GM06990 (cell line): ENCODE measurements at regions not wholly inside any gene's neighbourhood (a gene's known extent, or its start where the extent isn't known, plus 50 kb on each side); places are given as distances from the start of the nearest gene placed in this dataset.

Experiments used
- DNase-seq: peaks from one replicate; pipeline ENCODE4 v3.0.0-alpha.2; 2011; ENCODE audit not compliant: insufficient read length; ENCODE audit errors: extremely low read depth
- H3K27me3 ChIP-seq: replicated peaks from 2 replicates; pipeline ENCODE4 v1.6.0; 2011; ENCODE audit warnings: low read length; ENCODE audit not compliant: control insufficient read depth, insufficient read depth
- H3K36me3 ChIP-seq: 2 replicates; pipeline ENCODE4 v1.5.1; 2011; ENCODE audit warnings: low read length; ENCODE audit not compliant: control insufficient read depth, insufficient read depth
- H3K4me3 ChIP-seq: replicated peaks from 2 replicates; pipeline ENCODE4 v1.5.1; 2011; ENCODE audit warnings: low read depth, mild to moderate bottlenecking, control low read depth, low read length
- TF ChIP-seq, protein P1 (sequence below): IDR thresholded peaks from 2 replicates; pipeline ENCODE4 v1.5.1; 2011; ENCODE audit warnings: low read length, control low read depth, mild to moderate bottlenecking, inconsistent platforms; ENCODE audit not compliant: insufficient read depth, poor library complexity, severe bottlenecking

- Histone ChIP-seq H3K36me3 (no peaks in the 10 kb centered on the region), H3K27me3 (no peaks in the 10 kb centered on the region; the same call in none of the 2 replicates), H3K4me3 (no peak overlapping the region)
- TF ChIP-seq, protein P1, sequence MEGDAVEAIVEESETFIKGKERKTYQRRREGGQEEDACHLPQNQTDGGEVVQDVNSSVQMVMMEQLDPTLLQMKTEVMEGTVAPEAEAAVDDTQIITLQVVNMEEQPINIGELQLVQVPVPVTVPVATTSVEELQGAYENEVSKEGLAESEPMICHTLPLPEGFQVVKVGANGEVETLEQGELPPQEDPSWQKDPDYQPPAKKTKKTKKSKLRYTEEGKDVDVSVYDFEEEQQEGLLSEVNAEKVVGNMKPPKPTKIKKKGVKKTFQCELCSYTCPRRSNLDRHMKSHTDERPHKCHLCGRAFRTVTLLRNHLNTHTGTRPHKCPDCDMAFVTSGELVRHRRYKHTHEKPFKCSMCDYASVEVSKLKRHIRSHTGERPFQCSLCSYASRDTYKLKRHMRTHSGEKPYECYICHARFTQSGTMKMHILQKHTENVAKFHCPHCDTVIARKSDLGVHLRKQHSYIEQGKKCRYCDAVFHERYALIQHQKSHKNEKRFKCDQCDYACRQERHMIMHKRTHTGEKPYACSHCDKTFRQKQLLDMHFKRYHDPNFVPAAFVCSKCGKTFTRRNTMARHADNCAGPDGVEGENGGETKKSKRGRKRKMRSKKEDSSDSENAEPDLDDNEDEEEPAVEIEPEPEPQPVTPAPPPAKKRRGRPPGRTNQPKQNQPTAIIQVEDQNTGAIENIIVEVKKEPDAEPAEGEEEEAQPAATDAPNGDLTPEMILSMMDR, result no peak
- no peak for DNase-seq
These were observed 311.0 kb downstream of the PTPRU start for GRCh38 chr1:29547300-29547699.

DNA sequence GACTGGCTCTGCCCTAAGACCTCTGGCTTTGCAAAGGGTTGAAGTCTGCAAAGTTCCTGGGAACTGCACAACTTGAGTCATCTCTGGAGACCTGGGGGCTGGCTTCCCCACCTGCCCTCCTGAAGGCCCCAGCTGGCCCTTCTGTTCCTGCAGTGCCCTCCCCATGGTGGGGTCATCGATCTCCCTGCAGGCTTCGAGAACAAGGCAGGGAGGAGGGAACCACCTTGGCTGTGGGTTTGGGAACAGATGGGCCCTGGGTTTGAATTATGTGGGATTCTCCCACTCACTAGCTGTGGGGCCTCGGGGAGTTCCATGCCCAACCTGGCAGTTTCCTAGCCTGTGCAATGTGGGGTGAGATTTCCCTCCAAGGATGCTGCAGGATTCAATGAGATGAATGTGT, 310.2 kb downstream of the PTPRU start:
- TF ChIP-seq, protein P1, result no peak
- Histone ChIP-seq H3K27me3 (no peaks in the 10 kb centered on the region; the same call in none of the 2 replicates), H3K4me3 (no peak overlapping the region), H3K36me3 (no peaks in the 10 kb centered on the region)
- DNase-seq, result no peak

DNA sequence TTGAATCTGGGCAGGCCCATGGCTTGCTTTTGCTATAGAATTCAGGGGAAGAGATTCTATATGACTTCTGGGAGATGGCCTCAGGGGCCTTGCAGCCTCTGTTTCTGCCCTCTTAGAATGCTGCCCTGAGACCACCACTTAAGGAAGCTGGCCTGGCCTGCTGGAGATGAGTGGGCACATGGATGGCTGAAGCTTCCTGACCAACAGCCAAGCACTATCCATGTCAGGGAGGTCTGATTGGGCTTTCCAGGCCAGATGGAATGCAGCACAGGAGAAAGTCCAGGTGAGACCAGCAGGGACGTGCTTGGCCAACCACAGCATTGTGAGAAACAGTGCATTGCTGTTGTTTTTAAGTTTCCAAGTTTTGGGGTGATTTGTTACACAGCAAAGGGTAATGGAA, 308.1 kb downstream of the PTPRU start:
- TF ChIP-seq, protein P1, result no peak
- no peaks in the 10 kb centered on the region; the same call in 1 of the 2 replicates for H3K27me3 ChIP-seq
- H3K36me3 ChIP-seq, result no peaks in the 10 kb centered on the region
- no peak for DNase-seq
- no peak overlapping the region for H3K4me3 ChIP-seq

DNA sequence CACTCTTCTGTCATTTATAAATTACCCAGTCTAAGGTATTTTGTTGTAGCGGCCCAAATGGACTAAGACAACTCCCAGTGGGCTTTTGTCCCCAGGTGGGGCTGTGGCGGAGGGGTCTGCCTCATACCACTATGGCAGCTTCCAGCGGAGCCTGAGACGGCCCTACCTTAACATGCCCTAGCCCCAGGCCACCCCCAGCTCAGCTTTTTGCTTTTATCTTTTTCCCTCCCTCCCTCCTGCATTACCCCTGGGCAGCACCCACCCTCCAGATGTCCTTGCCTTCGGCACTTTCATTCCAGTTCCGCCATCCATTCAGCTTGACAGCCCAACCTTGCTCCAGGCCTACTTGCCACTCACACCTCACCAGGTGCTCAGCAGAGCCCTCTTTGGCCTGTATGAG, 307.3 kb downstream of the PTPRU start:
- Histone ChIP-seq H3K4me3 (no peak overlapping the region), H3K36me3 (no peaks in the 10 kb centered on the region), H3K27me3 (no peaks in the 10 kb centered on the region; the same call in none of the 2 replicates)
- no peak for DNase-seq
- TF ChIP-seq, protein P1, result no peak

- no peaks in the 10 kb centered on the region; the same call in none of the 2 replicates for H3K27me3 ChIP-seq
- H3K4me3 ChIP-seq, result no peak overlapping the region
- no peaks in the 10 kb centered on the region for H3K36me3 ChIP-seq
- TF ChIP-seq, protein P1, result no peak
- no peak for DNase-seq
These were observed 306.2 kb downstream of the PTPRU start for GRCh38 chr1:29542548-29542947.

DNA sequence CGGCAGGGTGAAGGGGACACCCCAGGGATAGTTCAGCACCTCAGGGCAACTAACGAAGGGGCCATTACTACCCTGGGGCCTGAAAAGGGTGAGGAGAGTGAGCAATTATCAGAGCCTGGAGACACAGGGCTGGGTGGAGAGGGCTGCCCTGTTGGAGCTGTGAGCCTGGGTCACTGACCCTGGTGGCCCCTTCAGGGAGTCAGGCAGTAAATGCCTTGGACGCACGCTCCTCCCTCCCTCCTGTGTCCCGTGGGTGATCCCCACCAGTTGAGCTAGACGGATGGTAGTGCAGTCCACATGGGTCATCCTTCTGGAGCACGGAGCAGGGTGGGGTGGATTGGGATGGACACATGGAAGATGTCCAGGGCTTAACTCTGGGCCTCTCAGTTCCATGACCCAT, 305.3 kb downstream of the PTPRU start:
- no peaks in the 10 kb centered on the region; the same call in none of the 2 replicates for H3K27me3 ChIP-seq
- no peak overlapping the region for H3K4me3 ChIP-seq
- DNase-seq, result no peak
- H3K36me3 ChIP-seq, result no peaks in the 10 kb centered on the region
- TF ChIP-seq, protein P1, result no peak
